GM23338 (cell line): ENCODE measurements at regions not wholly inside any gene's neighbourhood (a gene's known extent, or its start where the extent isn't known, plus 50 kb on each side); places are given as distances from the start of the nearest gene placed in this dataset.
"Not testable (repeated sequence)": the region's sequence is repeated elsewhere in the genome, so short reads cannot be mapped to it uniquely, and the experiment has no call there.

Experiments
- ATAC-seq: fragments of 200-7000 bp; cut with Tn5 transposase; 3 replicates; pipeline ENCODE4 v1.9.1; 2020
- DNase-seq: peaks from one replicate; pipeline ENCODE4 v3.0.0-alpha.2; 2015; ENCODE audit warnings: low spot score
- H2AFZ ChIP-seq: fragments of 200-600 bp; sonication (generic); 2 replicates; pipeline ENCODE4 v1.8.0; 2016; ENCODE audit warnings: antibody characterized with exemption, mild to moderate bottlenecking, moderate library complexity
- H3F3A ChIP-seq: fragments of 200-600 bp; sonication (generic); replicated peaks from 2 replicates; pipeline ENCODE4 v1.8.0; 2017; ENCODE audit warnings: antibody characterized with exemption, mixed run types, low read depth
- H3K27ac ChIP-seq: fragments of 200-600 bp; sonication (generic); 2 replicates; pipeline ENCODE4 v1.6.1; 2016; ENCODE audit warnings: low read depth
- H3K27me3 ChIP-seq: fragments of 200-600 bp; sonication (generic); 2 replicates; pipeline ENCODE4 v1.8.0; 2016; ENCODE audit warnings: mild to moderate bottlenecking, mixed run types, moderate library complexity; ENCODE audit not compliant: insufficient read depth
- H3K36me3 ChIP-seq: fragments of 200-600 bp; sonication (generic); 2 replicates; pipeline ENCODE4 v1.8.0; 2016; ENCODE audit warnings: mild to moderate bottlenecking; ENCODE audit not compliant: insufficient read depth
- H3K4me1 ChIP-seq: fragments of 200-600 bp; sonication (generic); 2 replicates; pipeline ENCODE4 v1.8.0; 2016; ENCODE audit warnings: mild to moderate bottlenecking, moderate library complexity; ENCODE audit not compliant: insufficient read depth
- H3K4me2 ChIP-seq: fragments of 200-600 bp; sonication (generic); 2 replicates; pipeline ENCODE4 v1.7.1; 2017; ENCODE audit warnings: mixed run types
- H3K4me3 ChIP-seq: fragments of 200-600 bp; sonication (generic); 2 replicates; pipeline ENCODE4 v1.6.1; 2016; ENCODE audit warnings: mixed run types
- H3K79me2 ChIP-seq: fragments of 200-600 bp; sonication (generic); replicated peaks from 2 replicates; pipeline ENCODE4 v1.8.0; 2017; ENCODE audit warnings: mild to moderate bottlenecking; ENCODE audit not compliant: insufficient read depth
- H3K9me2 ChIP-seq: fragments of 200-600 bp; sonication (generic); 2 replicates; pipeline ENCODE4 v1.8.0; 2017; ENCODE audit not compliant: insufficient read depth
- H4K20me1 ChIP-seq: fragments of 200-600 bp; sonication (generic); replicated peaks from 2 replicates; pipeline ENCODE4 v1.8.0; 2017; ENCODE audit warnings: mild to moderate bottlenecking; ENCODE audit not compliant: insufficient read depth
- H3K27ac Mint-ChIP-seq: 2 replicates; pipeline ENCODE4 v1.8.0; 2020; ENCODE audit warnings: inconsistent platforms, mild to moderate bottlenecking, moderate library complexity, mixed read lengths
- H3K27me3 Mint-ChIP-seq: 3 replicates; pipeline ENCODE4 v1.8.0; 2022; ENCODE audit warnings: low read depth, mild to moderate bottlenecking, moderate library complexity, mixed read lengths, inconsistent platforms; ENCODE audit not compliant: insufficient read depth, poor library complexity
- H3K36me3 Mint-ChIP-seq: 3 replicates; pipeline ENCODE4 v1.8.0; 2021; ENCODE audit warnings: low read depth, mild to moderate bottlenecking, inconsistent platforms, moderate library complexity, mixed read lengths
- H3K4me1 Mint-ChIP-seq: 3 replicates; pipeline ENCODE4 v1.8.0; 2020; ENCODE audit warnings: mild to moderate bottlenecking, inconsistent platforms, mixed read lengths
- H3K4me3 Mint-ChIP-seq: 3 replicates; pipeline ENCODE4 v1.8.0; 2021; ENCODE audit warnings: moderate library complexity, mild to moderate bottlenecking, inconsistent platforms, mixed read lengths
- H3K9me3 Mint-ChIP-seq: 3 replicates; pipeline ENCODE4 v1.8.0; 2020; ENCODE audit warnings: moderate library complexity, mild to moderate bottlenecking, inconsistent platforms, mixed read lengths
- CTCF ChIP-seq, 2 experiments: fragments of 200-600 bp in 1 of 2; sonication (generic) in 1 of 2; conservative IDR thresholded peaks; 2 replicates each; pipeline versions ENCODE4 v1.5.1 to v1.6.1; 2016 to 2017; ENCODE audit warnings: antibody characterized with exemption in 2 of 2, low read depth in 2 of 2, mild to moderate bottlenecking in 2 of 2, moderate library complexity in 1 of 2
- EZH2phosphoT487 ChIP-seq: fragments of 200-600 bp; sonication (generic); IDR thresholded peaks from one replicate; pipeline ENCODE4 v1.8.1; 2018; ENCODE audit warnings: antibody characterized with exemption; ENCODE audit not compliant: unreplicated experiment
- REST ChIP-seq: IDR thresholded peaks from one replicate; pipeline ENCODE4 v1.6.1; 2018; ENCODE audit warnings: antibody characterized with exemption; ENCODE audit not compliant: unreplicated experiment
- ZNF462 ChIP-seq: fragments of 250-450 bp; sonication (Bioruptor Pico); IDR thresholded peaks from 2 replicates; pipeline ENCODE4 v1.5.0; 2020; ENCODE audit warnings: mild to moderate bottlenecking, moderate library complexity
- TF ChIP-seq, protein P1 (sequence below): IDR thresholded peaks from 2 replicates; pipeline ENCODE4 v1.6.1; 2016; ENCODE audit warnings: antibody characterized with exemption

GRCh38 chr12:63002059-63002458 lies 67.1 kb upstream of the PPM1H start:
- not testable (repeated sequence) for ATAC-seq, H3K79me2 ChIP-seq, H3K9me2 ChIP-seq, H3K27ac Mint-ChIP-seq, H3K27me3 Mint-ChIP-seq, DNase-seq, H3K27me3 ChIP-seq, H3K4me2 ChIP-seq, H3K9me3 Mint-ChIP-seq, H2AFZ ChIP-seq, H3F3A ChIP-seq, H3K36me3 ChIP-seq, H3K27ac ChIP-seq, H3K4me3 ChIP-seq, H4K20me1 ChIP-seq, H3K4me3 Mint-ChIP-seq, H3K36me3 Mint-ChIP-seq
- peaks cover 23% of the 10 kb centered on the region for H3K4me1 Mint-ChIP-seq
- 0 out of 2 replicates have a peak, but pooled peaks cover 13% of the 10 kb centered on the region for H3K4me1 ChIP-seq

DNA sequence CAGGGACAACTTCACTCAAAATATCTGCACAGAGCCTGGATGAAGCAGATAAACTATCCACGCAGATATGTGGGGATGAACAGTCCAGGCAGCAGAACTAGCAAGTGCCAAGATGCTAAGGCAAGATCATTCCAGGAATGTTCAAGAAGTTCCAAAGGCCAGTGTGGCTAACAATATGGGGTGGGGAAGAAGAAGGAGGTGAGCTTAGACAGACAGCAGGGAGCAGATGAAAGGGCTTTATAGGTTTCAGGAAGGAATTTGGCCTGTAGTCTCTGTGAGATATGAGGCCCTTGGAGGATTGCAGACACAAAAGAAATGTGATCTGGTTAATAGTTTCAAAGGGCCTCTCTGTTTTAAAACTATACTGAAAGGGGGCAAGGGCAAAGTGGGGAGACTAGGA lies 63.5 kb upstream of the PPM1H start:
- no peak for DNase-seq
- Histone ChIP-seq H3K27me3 (no peaks in the 10 kb centered on the region), H3K4me3 (no peak overlapping the region), H4K20me1 (no peaks in the 10 kb centered on the region), H3K79me2 (no peaks in the 10 kb centered on the region), H3K4me2 (no peak overlapping the region), H3K4me1 (0 out of 2 replicates have a peak, but pooled peaks cover 11% of the 10 kb centered on the region), H2AFZ (no peak overlapping the region; the same call in 1 of the 2 replicates), H3K27ac (no peak overlapping the region), H3F3A (no peaks in the 10 kb centered on the region), H3K9me2 (peaks cover 7% of the 10 kb centered on the region), H3K36me3 (no peaks in the 10 kb centered on the region)
- H3K36me3 Mint-ChIP-seq, result no peaks in the 10 kb centered on the region
- peaks cover 6% of the 10 kb centered on the region for H3K27me3 Mint-ChIP-seq
- TF ChIP-seq CTCF (conservative IDR thresholded peaks at IDR 0.05; ENCODE audit: low read depth in 2 of 2), result no peak
- no peak for TF ChIP-seq EZH2phosphoT487
- no peak for TF ChIP-seq ZNF462 (CRISPR knock-in tag)
- TF ChIP-seq REST, result no peak
- TF ChIP-seq, protein P1, sequence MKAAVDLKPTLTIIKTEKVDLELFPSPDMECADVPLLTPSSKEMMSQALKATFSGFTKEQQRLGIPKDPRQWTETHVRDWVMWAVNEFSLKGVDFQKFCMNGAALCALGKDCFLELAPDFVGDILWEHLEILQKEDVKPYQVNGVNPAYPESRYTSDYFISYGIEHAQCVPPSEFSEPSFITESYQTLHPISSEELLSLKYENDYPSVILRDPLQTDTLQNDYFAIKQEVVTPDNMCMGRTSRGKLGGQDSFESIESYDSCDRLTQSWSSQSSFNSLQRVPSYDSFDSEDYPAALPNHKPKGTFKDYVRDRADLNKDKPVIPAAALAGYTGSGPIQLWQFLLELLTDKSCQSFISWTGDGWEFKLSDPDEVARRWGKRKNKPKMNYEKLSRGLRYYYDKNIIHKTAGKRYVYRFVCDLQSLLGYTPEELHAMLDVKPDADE, result no peak
- no peak for ATAC-seq
- H3K27ac Mint-ChIP-seq, result no peak overlapping the region
- no peaks in the 10 kb centered on the region for H3K9me3 Mint-ChIP-seq
- no peak overlapping the region for H3K4me3 Mint-ChIP-seq
- H3K4me1 Mint-ChIP-seq, result peaks cover 21% of the 10 kb centered on the region
